ENCODE measurements at regions not wholly inside any gene's neighbourhood (a gene's known extent, or its start where the extent isn't known, plus 50 kb on each side); places are given as distances from the start of the nearest gene placed in this dataset.

- H3K27me3 ChIP-seq (ENCODE audit: control insufficient read depth in 4 of 4, insufficient read depth in 4 of 4, low read length in 3 of 4): no peaks in the 10 kb centered on the region
- H3K36me3 ChIP-seq (ENCODE audit: control insufficient read depth in 4 of 4, insufficient read depth in 3 of 4, low read depth in 1 of 4, low read length in 3 of 4): no peaks in the 10 kb centered on the region
- H3K9me3 ChIP-seq (ENCODE audit: control insufficient read depth in 4 of 4, low read length in 3 of 4): peaks cover 0 to 1% (median 0%) of the 10 kb centered on the region in 4 donors
- H3K4me3 ChIP-seq (ENCODE audit: low read depth in 1 of 3, low read length in 3 of 3): no peak overlapping the region
- H3K9ac ChIP-seq (ENCODE audit: low read depth in 1 of 2, low read length in 2 of 2): no peak overlapping the region
- TF ChIP-seq GABPA (IDR thresholded peaks at IDR 0.05 in 1 of 2, conservative IDR thresholded peaks at IDR 0.05 in 1 of 2): no peak
- TF ChIP-seq YY1 (IDR thresholded peaks at IDR 0.05): no peak
- no peak for TF ChIP-seq REST (IDR thresholded peaks at IDR 0.05)
- no peak for TF ChIP-seq FOXA1 (IDR thresholded peaks at IDR 0.05)
- no peak for TF ChIP-seq ATF3 (IDR thresholded peaks at IDR 0.05)
- TF ChIP-seq MAX (IDR thresholded peaks at IDR 0.05): no peak
- no peak for TF ChIP-seq HNF4A (conservative IDR thresholded peaks at IDR 0.05)
- TF ChIP-seq NR2F2 (IDR thresholded peaks at IDR 0.05): no peak
- no peak for TF ChIP-seq FOXA2 (IDR thresholded peaks at IDR 0.05)
- TF ChIP-seq RAD21 (IDR thresholded peaks at IDR 0.05): no peak
- TF ChIP-seq EGR1 (IDR thresholded peaks at IDR 0.05; ENCODE audit: low read depth in 2 of 2): no peak
- TF ChIP-seq SP1 (IDR thresholded peaks at IDR 0.05): no peak
- TF ChIP-seq JUND (IDR thresholded peaks at IDR 0.05): no peak
- H3K4me1 ChIP-seq (ENCODE audit: control insufficient read depth in 4 of 4, insufficient read depth in 4 of 4, low read length in 3 of 4): no peaks in the 10 kb centered on the region
- no peak for DNase-seq (ENCODE audit: low spot score)
- no peak overlapping the region for H3K27ac ChIP-seq (ENCODE audit: low read depth in 1 of 2, low read length in 2 of 2)
- 84% methylated on average over 2 of the region's 2 CpGs for WGBS
These were observed 625.2 kb upstream of the CELF2 start for GRCh38 chr10:10392511-10392910.

DNA sequence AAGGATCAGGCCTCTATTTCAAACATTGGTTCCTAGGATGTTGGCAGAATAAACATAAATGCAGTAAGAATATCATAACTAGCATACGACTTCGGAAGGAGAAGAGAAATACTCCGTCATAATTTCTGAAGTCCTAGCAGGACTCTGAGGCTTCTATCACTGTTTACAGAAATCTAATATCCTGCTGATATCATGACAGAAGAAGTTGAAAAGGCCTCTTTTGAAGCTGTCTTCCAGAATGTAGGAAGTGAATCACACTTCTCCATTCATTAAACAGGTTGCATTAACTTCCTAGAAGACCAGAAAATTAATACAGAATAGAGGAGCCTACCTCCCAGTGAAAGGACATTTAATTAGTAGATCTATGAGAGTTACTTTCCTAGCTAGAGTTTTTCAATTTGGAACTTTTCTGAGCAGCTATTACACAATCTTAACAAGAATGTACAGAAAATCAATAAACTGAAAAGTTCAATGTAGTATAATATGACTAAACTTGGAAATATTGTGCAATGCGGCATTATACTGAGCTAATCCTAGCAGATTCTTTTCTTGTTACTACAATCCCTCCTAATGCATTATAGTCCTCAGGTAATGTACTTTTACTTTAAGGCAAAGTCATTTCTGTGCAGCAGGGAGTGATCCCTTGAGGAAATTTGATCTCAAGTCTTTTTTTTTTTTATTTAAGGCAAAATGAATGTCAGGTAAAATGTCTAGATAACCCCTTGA, 622.6 kb upstream of the CELF2 start:
- H3K4me3 ChIP-seq (ENCODE audit: low read depth in 1 of 3, low read length in 3 of 3): no peak overlapping the region
- TF ChIP-seq TAF1 (conservative IDR thresholded peaks at IDR 0.05): no peak
- no peak for TF ChIP-seq CTCF (IDR thresholded peaks at IDR 0.05; ENCODE audit: low read depth, low read length, missing input control)
- no peak for TF ChIP-seq EGR1 (IDR thresholded peaks at IDR 0.05; ENCODE audit: low read depth in 2 of 2)
- TF ChIP-seq YY1 (IDR thresholded peaks at IDR 0.05): no peak
- H3K27me3 ChIP-seq (ENCODE audit: control insufficient read depth in 4 of 4, insufficient read depth in 4 of 4, low read length in 3 of 4): no peaks in the 10 kb centered on the region
- H3K36me3 ChIP-seq (ENCODE audit: control insufficient read depth in 4 of 4, insufficient read depth in 3 of 4, low read depth in 1 of 4, low read length in 3 of 4): no peaks in the 10 kb centered on the region
- H3K9ac ChIP-seq (ENCODE audit: low read depth in 1 of 2, low read length in 2 of 2): no peak overlapping the region
- H3K27ac ChIP-seq (ENCODE audit: low read depth in 1 of 2, low read length in 2 of 2): no peak overlapping the region
- DNase-seq (ENCODE audit: low spot score): no peak
- 82% methylated on average over 4 of the region's 4 CpGs for WGBS
- no peaks in the 10 kb centered on the region for H3K4me1 ChIP-seq (ENCODE audit: control insufficient read depth in 4 of 4, insufficient read depth in 4 of 4, low read length in 3 of 4)
- no peaks in the 10 kb centered on the region for H3K9me3 ChIP-seq (ENCODE audit: control insufficient read depth in 4 of 4, low read length in 3 of 4)
